ENCODE measurements at regions not wholly inside any gene's neighbourhood (a gene's known extent, or its start where the extent isn't known, plus 50 kb on each side); places are given as distances from the start of the nearest gene placed in this dataset.

GRCh38 chr6:21924002-21924401 is 330.5 kb downstream of the SOX4 start:
- ChIA-PET CTCF (no interaction called here), POLR2A (no interaction called here)
- H3K27ac ChIP-seq (ENCODE audit: low read depth, low read length) = no peak overlapping the region
- no peak overlapping the region for H3K4me3 ChIP-seq (ENCODE audit: low read depth, low read length)
- no peaks in the 10 kb centered on the region for H3K9me3 ChIP-seq (ENCODE audit: control insufficient read depth, insufficient read depth, low read length)
- no peak for DNase-seq (ENCODE audit: low read depth, low spot score)
- no peaks in the 10 kb centered on the region for H3K27me3 ChIP-seq (ENCODE audit: control insufficient read depth, insufficient read depth, low read length)
- TF ChIP-seq CTCF (IDR thresholded peaks at IDR 0.05; ENCODE audit: low read depth, low read length) = no peak

GRCh38 chr6:21928827-21929226 is 335.3 kb downstream of the SOX4 start:
- CTCF ChIA-PET = no interaction called here
- Histone ChIP-seq H3K27ac (ENCODE audit: low read depth, low read length) (no peak overlapping the region), H3K4me3 (ENCODE audit: low read depth, low read length) (no peak overlapping the region), H3K27me3 (ENCODE audit: control insufficient read depth, insufficient read depth, low read length) (no peaks in the 10 kb centered on the region), H3K9me3 (ENCODE audit: control insufficient read depth, insufficient read depth, low read length) (peaks cover 3% of the 10 kb centered on the region; the same call in 1 of the 2 replicates)
- POLR2A ChIA-PET = no interaction called here
- DNase-seq (ENCODE audit: low read depth, low spot score) = no peak
- TF ChIP-seq CTCF (IDR thresholded peaks at IDR 0.05; ENCODE audit: low read depth, low read length) = no peak

DNA sequence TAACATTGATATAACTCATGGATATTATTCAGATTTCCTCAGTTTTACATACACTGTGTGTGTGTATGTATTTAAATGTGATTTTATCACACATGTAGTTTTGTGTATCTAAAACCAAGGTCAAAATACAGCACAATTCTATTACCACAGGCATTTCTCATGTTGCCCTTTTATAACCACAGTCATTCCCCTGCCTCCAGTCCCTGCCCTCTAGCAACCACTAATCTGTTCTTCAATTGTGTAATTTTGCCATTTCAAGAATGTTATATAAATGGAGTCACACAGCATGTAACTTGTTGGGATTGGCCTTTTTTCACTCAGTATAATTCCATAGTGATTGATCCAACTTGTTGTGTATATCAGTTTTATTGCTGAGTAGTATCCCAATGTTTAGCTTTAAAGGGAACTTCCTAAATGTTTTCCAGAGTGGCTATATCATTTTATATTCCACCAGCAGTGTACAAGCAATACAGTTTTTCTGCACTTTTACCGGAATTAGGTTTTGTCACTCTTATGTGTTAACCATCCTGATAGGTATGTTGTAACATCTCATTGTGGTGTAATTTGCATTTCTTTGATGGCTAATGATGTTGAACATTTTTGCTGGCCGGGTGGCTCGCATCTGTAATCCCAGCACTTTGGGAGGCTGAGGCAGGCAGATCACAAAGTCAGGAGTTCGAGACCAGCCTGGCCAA is 338.2 kb downstream of the SOX4 start:
- POLR2A ChIA-PET = no interaction called here
- Histone ChIP-seq H3K9me3 (ENCODE audit: control insufficient read depth, insufficient read depth, low read length) (peaks cover 5% of the 10 kb centered on the region; the same call in 1 of the 2 replicates), H3K4me3 (ENCODE audit: low read depth, low read length) (no peak overlapping the region), H3K27ac (ENCODE audit: low read depth, low read length) (no peak overlapping the region), H3K27me3 (ENCODE audit: control insufficient read depth, insufficient read depth, low read length) (no peaks in the 10 kb centered on the region)
- CTCF ChIA-PET = no interaction called here
- no peak for DNase-seq (ENCODE audit: low read depth, low spot score)
- TF ChIP-seq CTCF (IDR thresholded peaks at IDR 0.05; ENCODE audit: low read depth, low read length) = no peak

- Histone ChIP-seq H3K27ac (ENCODE audit: low read depth, low read length) (no peak overlapping the region), H3K4me3 (ENCODE audit: low read depth, low read length) (no peak overlapping the region), H3K9me3 (ENCODE audit: control insufficient read depth, insufficient read depth, low read length) (peaks cover 5% of the 10 kb centered on the region; the same call in 1 of the 2 replicates), H3K27me3 (ENCODE audit: control insufficient read depth, insufficient read depth, low read length) (no peaks in the 10 kb centered on the region)
- no peak for TF ChIP-seq CTCF (IDR thresholded peaks at IDR 0.05; ENCODE audit: low read depth, low read length)
- ChIA-PET CTCF (no interaction called here), POLR2A (no interaction called here)
- DNase-seq (ENCODE audit: low read depth, low spot score) = no peak
These were observed 339.8 kb downstream of the SOX4 start for GRCh38 chr6:21933351-21933750.

GRCh38 chr6:21935142-21935541 is 341.6 kb downstream of the SOX4 start:
- DNase-seq (ENCODE audit: low read depth, low spot score) = no peak
- H3K9me3 ChIP-seq (ENCODE audit: control insufficient read depth, insufficient read depth, low read length) = peaks cover 5% of the 10 kb centered on the region; the same call in 1 of the 2 replicates
- ChIA-PET POLR2A (no interaction called here), CTCF (no interaction called here)
- TF ChIP-seq CTCF (IDR thresholded peaks at IDR 0.05; ENCODE audit: low read depth, low read length) = no peak
- no peak overlapping the region for H3K27ac ChIP-seq (ENCODE audit: low read depth, low read length)
- H3K4me3 ChIP-seq (ENCODE audit: low read depth, low read length) = no peak overlapping the region
- no peaks in the 10 kb centered on the region for H3K27me3 ChIP-seq (ENCODE audit: control insufficient read depth, insufficient read depth, low read length)

Measured in AG04450 (cell line).